HK-2 (cell line): ENCODE measurements at regions not wholly inside any gene's neighbourhood (a gene's known extent, or its start where the extent isn't known, plus 50 kb on each side); places are given as distances from the start of the nearest gene placed in this dataset.
"Not testable (repeated sequence)": the region's sequence is repeated elsewhere in the genome, so short reads cannot be mapped to it uniquely, and the experiment has no call there.

ENCODE experiments used
- DNase-seq: peaks from one replicate; pipeline ENCODE4 v3.0.0-alpha.2; 2018; ENCODE audit not compliant: unreplicated experiment

- DNase-seq, result not testable (repeated sequence)
These were observed 139.3 kb upstream of the PLGLB2 start for GRCh38 chr2:87608377-87609166.

- DNase-seq, result not testable (repeated sequence)
These were observed 136.9 kb upstream of the PLGLB2 start for GRCh38 chr2:87610974-87611373.

GRCh38 chr2:87611416-87611815 lies 136.5 kb upstream of the PLGLB2 start:
- DNase-seq, result not testable (repeated sequence)

GRCh38 chr2:87611956-87612355 lies 135.9 kb upstream of the PLGLB2 start:
- not testable (repeated sequence) for DNase-seq

- DNase-seq, result not testable (repeated sequence)
These were observed 133.0 kb upstream of the PLGLB2 start for GRCh38 chr2:87614829-87615434.

- not testable (repeated sequence) for DNase-seq
These were observed 128.8 kb upstream of the PLGLB2 start for GRCh38 chr2:87619121-87619520.

GRCh38 chr2:87621139-87621538 lies 126.7 kb upstream of the PLGLB2 start:
- not testable (repeated sequence) for DNase-seq

- not testable (repeated sequence) for DNase-seq
These were observed 125.2 kb upstream of the PLGLB2 start for GRCh38 chr2:87622720-87623119.

GRCh38 chr2:87629491-87630458 lies 118.1 kb upstream of the PLGLB2 start:
- DNase-seq, result peak; percentile 45

GRCh38 chr2:87630892-87631291 lies 117.0 kb upstream of the PLGLB2 start:
- not testable (repeated sequence) for DNase-seq

GRCh38 chr2:87631402-87631801 lies 116.5 kb upstream of the PLGLB2 start:
- DNase-seq, result not testable (repeated sequence)

GRCh38 chr2:87633287-87633963 lies 114.5 kb upstream of the PLGLB2 start:
- DNase-seq, result not testable (repeated sequence)

GRCh38 chr2:87634106-87634505 lies 113.8 kb upstream of the PLGLB2 start:
- DNase-seq, result not testable (repeated sequence)

- DNase-seq, result not testable (repeated sequence)
These were observed 112.8 kb upstream of the PLGLB2 start for GRCh38 chr2:87634971-87635650.

- DNase-seq, result not testable (repeated sequence)
These were observed 111.6 kb upstream of the PLGLB2 start for GRCh38 chr2:87636246-87636645.

- not testable (repeated sequence) for DNase-seq
These were observed 111.2 kb upstream of the PLGLB2 start for GRCh38 chr2:87636735-87637134.

GRCh38 chr2:87637249-87637990 lies 110.5 kb upstream of the PLGLB2 start:
- DNase-seq, result not testable (repeated sequence)

- DNase-seq, result not testable (repeated sequence)
These were observed 109.6 kb upstream of the PLGLB2 start for GRCh38 chr2:87638114-87638807.

- DNase-seq, result not testable (repeated sequence)
These were observed 109.0 kb upstream of the PLGLB2 start for GRCh38 chr2:87638872-87639271.
